ENCODE measurements at regions not wholly inside any gene's neighbourhood (a gene's known extent, or its start where the extent isn't known, plus 50 kb on each side); places are given as distances from the start of the nearest gene placed in this dataset.

- no peak for DNase-seq (ENCODE audit: low spot score)
These were observed 1709.0 kb downstream of the PCDH7 start for GRCh38 chr4:32429151-32429550.

GRCh38 chr4:32435308-32435707 is 1715.1 kb downstream of the PCDH7 start:
- no peak for DNase-seq (ENCODE audit: low spot score)

DNA sequence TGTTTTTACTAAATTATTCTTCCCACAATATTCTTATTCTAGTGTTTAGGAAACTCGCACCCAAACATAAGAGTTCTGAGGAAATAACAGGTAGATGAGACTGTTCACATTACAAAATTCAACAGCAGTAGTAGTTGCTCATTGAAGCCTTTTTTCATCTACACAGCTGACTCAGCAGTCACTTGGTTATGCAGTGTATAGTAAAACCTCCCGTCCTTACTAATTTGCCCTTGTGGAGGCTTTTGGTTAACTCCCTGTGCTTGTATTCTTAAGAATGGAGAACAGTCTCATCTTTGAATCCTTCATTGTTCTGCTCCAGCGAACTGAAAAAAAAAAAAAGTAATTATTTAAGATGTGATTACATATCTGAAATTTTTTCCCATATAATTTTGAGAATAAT is 1716.6 kb downstream of the PCDH7 start:
- no peak for DNase-seq (ENCODE audit: low spot score)

- DNase-seq (ENCODE audit: low spot score), result no peak
These were observed 1720.2 kb downstream of the PCDH7 start for GRCh38 chr4:32440391-32440790.

- no peak for DNase-seq (ENCODE audit: low spot score)
These were observed 1734.3 kb downstream of the PCDH7 start for GRCh38 chr4:32454482-32454881.

GRCh38 chr4:32455231-32455630 is 1735.1 kb downstream of the PCDH7 start:
- DNase-seq (ENCODE audit: low spot score), result no peak

DNA sequence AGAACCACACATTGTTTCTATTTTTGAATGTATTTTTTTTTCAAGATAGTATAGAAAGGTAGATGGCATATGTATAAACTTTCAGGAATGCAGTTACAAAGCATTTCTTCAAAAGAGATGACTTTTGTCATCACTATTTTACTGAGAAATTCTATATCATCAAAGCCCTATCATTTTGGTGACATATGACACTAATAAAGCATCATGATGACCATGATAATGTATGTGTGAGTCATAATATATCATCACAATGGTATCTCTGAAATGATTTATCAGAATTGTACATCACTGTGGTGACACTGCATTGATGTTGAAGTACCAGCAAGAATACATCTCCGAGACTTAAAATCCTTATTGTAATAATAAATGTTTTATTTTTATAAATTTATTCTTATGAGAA is 1740.8 kb downstream of the PCDH7 start:
- no peak for DNase-seq (ENCODE audit: low spot score)

DNA sequence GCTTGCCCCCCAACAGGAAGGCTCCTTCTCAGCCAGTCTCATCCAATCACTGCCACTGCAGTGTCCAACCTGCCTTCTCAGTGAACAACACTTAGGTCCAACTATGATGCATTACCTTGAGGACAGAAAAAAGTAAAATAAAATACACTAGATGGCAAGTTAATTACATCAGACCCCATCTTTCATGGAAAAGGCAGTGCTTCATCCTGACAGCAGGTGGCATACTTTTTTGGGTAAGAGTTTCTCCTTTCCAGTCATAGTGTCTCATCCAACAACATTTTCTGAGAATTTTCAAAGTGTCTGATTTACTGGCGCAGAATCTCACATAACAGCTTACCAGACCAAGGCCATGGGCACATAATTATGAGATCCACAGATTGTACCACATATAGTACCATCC is 1742.8 kb downstream of the PCDH7 start:
- DNase-seq (ENCODE audit: low spot score), result no peak

DNA sequence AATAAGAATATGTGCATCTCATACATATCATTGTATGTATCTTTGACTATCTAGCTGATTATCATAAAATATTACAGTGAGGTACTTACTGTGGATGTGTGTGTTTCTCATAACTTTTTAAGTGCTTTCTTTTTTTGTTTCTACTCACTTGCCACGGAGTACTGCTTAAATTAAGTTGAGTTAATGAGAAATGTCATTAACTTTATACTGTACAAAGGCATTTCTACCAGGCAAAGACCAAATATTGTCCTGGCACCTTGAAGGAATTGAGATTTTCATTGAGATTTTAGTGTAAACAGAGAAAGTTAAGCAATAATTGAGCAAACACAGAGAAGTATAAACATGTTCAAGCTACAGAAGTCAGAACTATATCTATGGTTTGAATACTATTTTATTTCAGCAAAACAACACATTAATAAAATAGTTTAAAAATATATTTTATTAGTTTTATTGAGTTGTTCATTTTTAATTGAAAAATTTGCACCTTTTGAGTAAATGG is 1750.0 kb downstream of the PCDH7 start:
- no peak for DNase-seq (ENCODE audit: low spot score)

GRCh38 chr4:32472918-32473317 is 1752.7 kb downstream of the PCDH7 start:
- no peak for DNase-seq (ENCODE audit: low spot score)

GRCh38 chr4:32475710-32476109 is 1755.5 kb downstream of the PCDH7 start:
- DNase-seq (ENCODE audit: low spot score), result no peak

GRCh38 chr4:32477518-32477917 is 1757.3 kb downstream of the PCDH7 start:
- no peak for DNase-seq (ENCODE audit: low spot score)

DNA sequence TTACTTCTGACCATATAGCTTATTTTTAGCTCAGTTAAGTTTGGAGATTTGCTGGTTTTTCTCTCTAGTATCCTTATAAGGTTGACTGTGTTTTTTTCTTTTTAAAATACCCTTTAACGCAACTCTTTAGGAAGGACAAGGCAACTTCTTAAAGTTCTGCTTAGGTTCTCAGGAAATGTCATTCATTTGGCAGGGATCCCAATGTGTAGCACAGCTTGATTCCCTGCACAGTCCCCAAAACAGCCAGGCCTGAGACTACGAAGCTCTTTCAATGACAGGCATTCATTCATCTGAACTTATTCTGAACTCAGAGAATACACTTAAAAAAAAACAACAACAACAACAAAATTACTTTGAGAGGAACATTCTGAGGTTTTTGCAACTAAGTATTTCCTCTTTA is 1765.8 kb downstream of the PCDH7 start:
- DNase-seq (ENCODE audit: low spot score), result no peak

DNA sequence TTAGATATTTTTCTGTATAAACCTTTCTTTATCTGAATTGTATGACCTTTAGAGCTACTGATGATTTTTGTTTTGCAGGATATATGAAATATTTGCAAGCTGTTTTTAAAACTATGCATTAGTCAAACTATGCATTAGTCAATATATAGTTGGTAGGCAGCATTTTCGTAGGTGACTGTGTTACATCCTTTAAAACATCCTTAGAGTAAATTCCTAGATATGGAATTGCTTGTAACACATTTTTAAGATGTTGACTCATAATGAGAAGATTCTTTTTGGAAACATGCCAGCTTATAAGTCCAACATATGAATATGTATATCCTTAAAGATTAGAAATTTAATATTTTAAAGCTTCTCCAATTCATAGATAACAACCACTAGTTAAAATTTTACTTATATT is 1768.5 kb downstream of the PCDH7 start:
- no peak for DNase-seq (ENCODE audit: low spot score)

DNA sequence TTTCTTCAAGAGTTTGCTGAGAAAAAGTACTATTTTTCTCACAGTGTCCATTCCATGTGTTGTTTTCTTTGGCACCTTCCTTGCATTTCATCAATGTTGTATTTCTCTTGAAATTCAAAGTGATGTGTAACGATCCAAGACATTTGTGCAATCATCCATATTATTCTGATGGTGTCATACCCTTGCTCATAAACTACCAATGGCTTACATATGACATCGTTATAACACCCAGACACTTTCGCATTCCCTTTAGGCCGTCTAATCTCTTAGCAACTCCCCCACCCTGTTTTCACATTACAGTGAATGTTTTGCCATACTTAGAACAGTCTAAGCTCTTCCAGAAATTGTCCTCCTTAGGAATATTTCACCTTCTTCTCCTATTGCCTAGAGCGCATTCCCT is 1779.0 kb downstream of the PCDH7 start:
- DNase-seq (ENCODE audit: low spot score), result no peak

GRCh38 chr4:32503241-32503640 is 1783.1 kb downstream of the PCDH7 start:
- no peak for DNase-seq (ENCODE audit: low spot score)

DNA sequence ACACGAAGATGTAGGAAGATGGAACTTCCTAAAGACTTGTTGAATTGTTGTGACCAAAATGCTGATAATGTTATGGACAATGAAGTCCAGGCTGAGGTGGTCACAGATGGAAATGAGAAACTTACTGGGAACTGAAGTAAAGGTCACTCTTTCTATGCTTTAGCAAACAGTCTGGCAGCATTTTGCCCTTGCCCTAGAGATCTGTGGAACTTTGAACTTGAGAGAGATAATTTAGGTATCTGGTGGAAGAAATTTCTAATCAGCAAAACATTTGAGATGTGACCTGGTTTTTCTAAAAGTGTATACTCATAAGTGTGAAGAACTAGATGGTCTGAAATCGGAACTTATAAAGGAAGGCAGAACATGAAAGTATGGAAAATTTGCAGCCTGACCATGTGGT is 1785.9 kb downstream of the PCDH7 start:
- no peak for DNase-seq (ENCODE audit: low spot score)

DNA sequence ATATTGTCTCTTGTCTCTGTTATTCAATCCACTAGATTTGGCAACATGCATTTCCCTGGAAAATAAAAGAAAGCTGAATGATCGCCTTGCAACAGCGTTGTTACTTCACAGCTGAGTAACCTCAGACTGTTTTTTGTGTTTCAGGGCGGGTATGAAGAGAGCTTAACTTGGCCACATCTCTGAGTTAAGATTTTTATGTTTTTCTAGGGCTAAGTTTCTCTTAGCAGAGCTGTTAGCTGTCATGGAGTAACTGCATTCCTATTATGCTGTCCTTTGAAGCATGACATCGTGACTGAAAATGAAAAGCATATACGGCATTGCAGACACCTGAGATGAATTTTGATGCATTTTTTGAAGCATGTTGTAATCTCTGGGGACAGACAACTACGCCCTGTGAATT is 1798.9 kb downstream of the PCDH7 start:
- no peak for DNase-seq (ENCODE audit: low spot score)

GRCh38 chr4:32525420-32525819 is 1805.3 kb downstream of the PCDH7 start:
- no peak for DNase-seq (ENCODE audit: low spot score)

GRCh38 chr4:32544846-32545245 is 1824.7 kb downstream of the PCDH7 start:
- no peak for DNase-seq (ENCODE audit: low spot score)

DNA sequence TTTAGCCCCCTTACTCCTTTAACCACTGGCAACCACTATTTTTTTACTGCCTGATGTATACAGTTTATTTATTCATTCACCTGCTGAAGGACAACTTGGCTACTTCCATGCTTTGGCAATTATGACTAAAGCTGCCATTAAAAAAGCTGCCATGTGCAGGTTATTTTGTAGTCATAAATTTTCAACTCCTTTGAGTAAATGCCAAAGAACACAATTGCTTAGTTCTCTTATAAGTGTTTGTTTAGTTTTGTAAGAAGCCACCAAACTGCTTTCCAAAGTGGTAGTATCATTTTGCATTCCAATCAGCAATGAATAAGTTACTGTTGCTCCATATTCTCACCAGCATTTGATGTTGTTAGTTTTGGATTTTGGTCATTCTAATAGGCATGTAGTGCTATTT is 1831.8 kb downstream of the PCDH7 start:
- DNase-seq (ENCODE audit: low spot score), result no peak

- no peak for DNase-seq (ENCODE audit: low spot score)
These were observed 1840.1 kb downstream of the PCDH7 start for GRCh38 chr4:32560306-32560705.

DNA sequence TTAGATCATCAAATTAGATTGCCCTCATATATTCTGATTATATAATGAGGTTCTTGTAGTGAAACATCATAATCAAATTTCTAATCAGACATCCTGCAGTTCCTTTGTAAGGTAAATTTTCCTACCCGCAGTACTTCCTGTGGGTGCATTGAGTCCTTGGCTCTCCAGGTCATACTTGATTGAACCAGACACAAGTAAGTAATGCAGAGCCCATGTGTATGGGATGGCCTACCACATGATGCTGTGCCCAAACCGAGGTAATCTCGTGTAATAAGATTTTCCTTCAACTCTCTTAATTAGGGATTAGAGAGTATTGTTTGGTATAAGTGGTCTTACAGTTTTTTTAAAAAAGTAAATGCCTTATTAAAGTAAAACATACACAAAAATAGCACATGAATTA is 1841.8 kb downstream of the PCDH7 start:
- DNase-seq (ENCODE audit: low spot score), result no peak

- no peak for DNase-seq (ENCODE audit: low spot score)
These were observed 1844.5 kb downstream of the PCDH7 start for GRCh38 chr4:32564626-32565025.

DNA sequence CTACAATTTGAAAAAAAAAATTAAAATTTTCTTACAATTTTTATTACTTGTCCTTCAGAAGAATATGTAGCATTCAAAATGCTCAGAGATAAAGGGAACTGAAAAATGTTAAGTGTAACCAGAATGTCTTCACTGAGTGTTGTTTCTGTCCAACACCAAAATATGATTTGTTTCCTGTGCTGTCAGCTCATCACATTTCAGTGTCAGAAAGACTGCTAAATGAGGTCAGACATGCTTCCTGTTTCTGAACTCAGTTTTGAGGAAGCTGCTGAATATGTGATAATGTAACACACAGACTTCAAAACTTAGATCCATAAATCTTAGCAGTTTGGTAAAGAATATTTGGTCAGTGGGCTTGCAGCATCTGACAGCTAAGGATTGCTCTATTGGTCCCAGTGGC is 1849.7 kb downstream of the PCDH7 start:
- no peak for DNase-seq (ENCODE audit: low spot score)
